HepG2 (cell line): ENCODE measurements at regions not wholly inside any gene's neighbourhood (a gene's known extent, or its start where the extent isn't known, plus 50 kb on each side); places are given as distances from the start of the nearest gene placed in this dataset.

Source experiments
- ATAC-seq: fragments of 200-7000 bp; cut with Tn5 transposase; 3 replicates; pipeline ENCODE4 v1.9.1; 2020; ENCODE audit warnings: mild to moderate bottlenecking, moderate library complexity
- BruUV-seq: library from RNA; stranded (reverse); fragments of 400-500 nt; replicated peaks from 2 replicates; lab custom pipeline; 2021; lab: Mats Ljungman, UMichigan
- CTCF ChIA-PET: fragments of 300-600 bp; formaldehyde crosslinking; extraction: SDS; loops from one replicate; lab custom pipeline; 2021; ENCODE audit warnings: low total read pairs, inconsistent platforms, low intra/inter-chr PET ratio; lab: Yijun Ruan, JAX
- POLR2A ChIA-PET: fragments of 350-600 bp; sonication (Branson Sonifier 250); formaldehyde crosslinking; loops from one replicate; lab custom pipeline; 2020; ENCODE audit warnings: antibody characterized with exemption, inconsistent platforms; lab: Yijun Ruan, JAX
- DNase-seq: peaks from one replicate; pipeline ENCODE4 v3.0.0-alpha.2; 2015; ENCODE audit warnings: low spot score
- FAIRE-seq: peaks from 3 replicates; lab custom pipeline; 2011; peaks lifted over from hg19 to GRCh38; lab: Jason Lieb, UNC
- H2AFZ ChIP-seq: one replicate; pipeline ENCODE4 v1.6.1; 2011; ENCODE audit warnings: low read length, inconsistent platforms
- H3K27ac ChIP-seq: fragments of 300-600 bp; 3 replicates; pipeline ENCODE4 v1.8.0; 2011; ENCODE audit warnings: mixed run types, mild to moderate bottlenecking, mixed read lengths, low read length, inconsistent platforms; ENCODE audit not compliant: insufficient read depth; ENCODE audit errors: extremely low read length
- H3K27me3 ChIP-seq, 2 experiments: fragments of 200-600 bp in 1 of 2; 2 replicates in 1 of 2; 3 replicates in 1 of 2; pipeline versions ENCODE4 v1.6.0 to v1.8.0; 2011; ENCODE audit warnings: low read length in 2 of 2, mild to moderate bottlenecking in 2 of 2, moderate library complexity in 2 of 2, inconsistent platforms in 1 of 2; ENCODE audit not compliant: insufficient read depth in 2 of 2, control insufficient read depth in 1 of 2
- H3K36me3 ChIP-seq, 2 experiments: fragments of 200-600 bp in 1 of 2; replicated peaks in 1 of 2; 2 replicates in 1 of 2; 3 replicates in 1 of 2; pipeline versions ENCODE4 v1.5.1 to v1.8.0; 2011; ENCODE audit warnings: low read length in 2 of 2, inconsistent platforms in 1 of 2; ENCODE audit not compliant: insufficient read depth in 2 of 2, control insufficient read depth in 1 of 2
- H3K4me1 ChIP-seq: 2 replicates; pipeline ENCODE4 v1.5.1; 2012; ENCODE audit warnings: low read length, inconsistent platforms; ENCODE audit not compliant: insufficient read depth
- H3K4me2 ChIP-seq: 2 replicates; pipeline ENCODE4 v1.6.0; 2011; ENCODE audit warnings: low read depth, low read length, inconsistent platforms
- H3K4me3 ChIP-seq, 3 experiments: fragments of 200-600 bp in 1 of 3; sonication (generic), shearing (Covaris generic) in 1 of 3; replicated peaks in 1 of 3; 2 replicates each; pipeline ENCODE4 v1.5.1; 2011 to 2016; ENCODE audit warnings: low read length in 3 of 3, inconsistent platforms in 2 of 3, low read depth in 2 of 3, mild to moderate bottlenecking in 2 of 3, control low read depth in 1 of 3, mixed read lengths in 1 of 3; ENCODE audit not compliant: insufficient read depth in 1 of 3
- H3K79me2 ChIP-seq: one replicate; pipeline ENCODE4 v1.6.1; 2011; ENCODE audit warnings: low read length, inconsistent platforms; ENCODE audit not compliant: insufficient read depth
- H3K9ac ChIP-seq: 2 replicates; pipeline ENCODE4 v1.6.0; 2011; ENCODE audit warnings: mild to moderate bottlenecking, low read depth, low read length, inconsistent platforms; ENCODE audit not compliant: insufficient read depth
- H3K9me3 ChIP-seq: 2 replicates; pipeline ENCODE4 v1.5.1; 2012; ENCODE audit warnings: mild to moderate bottlenecking, low read length
- H4K20me1 ChIP-seq: 2 replicates; pipeline ENCODE4 v1.6.0; 2011; ENCODE audit warnings: inconsistent platforms, mild to moderate bottlenecking, low read length, moderate library complexity; ENCODE audit not compliant: insufficient read depth
- CREM ChIP-seq, 2 experiments: sonication (generic) in 1 of 2; formaldehyde crosslinking in 1 of 2; IDR thresholded peaks; 2 replicates each; pipeline versions ENCODE4 v1.4.0 to v1.6.1; 2016 to 2020; ENCODE audit warnings: antibody characterized with exemption in 1 of 2, mild to moderate bottlenecking in 1 of 2, missing genetic modification reagents in 1 of 2
- FOXA1 ChIP-seq, 2 experiments: fragments of 450-650 bp in 1 of 2; sonication (generic) in 1 of 2; formaldehyde crosslinking in 1 of 2; IDR thresholded peaks; 2 replicates each; pipeline versions ENCODE4 v1.4.0 to v1.6.1; 2016 to 2020; ENCODE audit warnings: missing genetic modification reagents in 1 of 2
- NFAT5 ChIP-seq: sonication (generic); formaldehyde crosslinking; IDR thresholded peaks from 2 replicates; pipeline ENCODE4 v1.4.0; 2020; ENCODE audit warnings: missing genetic modification reagents
- NFKBIZ ChIP-seq: IDR thresholded peaks from 2 replicates; pipeline ENCODE4 v1.6.1; 2018; ENCODE audit warnings: missing genetic modification reagents, missing compliant biosample characterization
- NKX3-1 ChIP-seq: sonication (generic); formaldehyde crosslinking; IDR thresholded peaks from 2 replicates; pipeline ENCODE4 v1.5.0; 2020; ENCODE audit warnings: missing genetic modification reagents
- RNF219 ChIP-seq: sonication (generic); formaldehyde crosslinking; IDR thresholded peaks from 2 replicates; pipeline ENCODE4 v1.5.0; 2020; ENCODE audit warnings: mild to moderate bottlenecking, missing genetic modification reagents
- SALL1 ChIP-seq: sonication (generic); formaldehyde crosslinking; IDR thresholded peaks from 2 replicates; pipeline ENCODE4 v1.8.0; 2022; ENCODE audit warnings: mild to moderate bottlenecking, missing genetic modification reagents
- TERF1 ChIP-seq: sonication (generic); formaldehyde crosslinking; IDR thresholded peaks from 2 replicates; pipeline ENCODE4 v1.8.0; 2022; ENCODE audit warnings: mild to moderate bottlenecking, missing genetic modification reagents, moderate library complexity
- ZBTB39 ChIP-seq: sonication (generic); formaldehyde crosslinking; IDR thresholded peaks from 2 replicates; pipeline ENCODE4 v1.5.0; 2020; ENCODE audit warnings: missing genetic modification reagents
- ZNF652 ChIP-seq: IDR thresholded peaks from 2 replicates; pipeline ENCODE4 v1.6.1; 2016; ENCODE audit warnings: low read depth, borderline replicate concordance
- ZNF780A ChIP-seq: sonication (generic); formaldehyde crosslinking; IDR thresholded peaks from 2 replicates; pipeline ENCODE4 v1.8.0; 2022; ENCODE audit warnings: mild to moderate bottlenecking, missing genetic modification reagents, moderate library complexity
- ZNF790 ChIP-seq: sonication (generic); formaldehyde crosslinking; IDR thresholded peaks from 2 replicates; pipeline ENCODE4 v1.8.0; 2022; ENCODE audit warnings: missing genetic modification reagents, mild to moderate bottlenecking, borderline replicate concordance
- WGBS: methylation state at CpG from one replicate; pipeline ENCODE4 v1.1.6; 2017; ENCODE audit warnings: low lambda C conversion rate; 5-methylcytosine and 5-hydroxymethylcytosine counted together
- in situ Hi-C: cut with HindIII; loops from 2 replicates; pipeline ENCODE4 v1.10.0; 2017; ENCODE audit warnings: low pct_unique_long_range_greater_than_20kb; ENCODE audit not compliant: extremely low pct_ligation_motif_present
- intact Hi-C: fragments of 100-400 bp; cut with micrococcal nuclease; formaldehyde crosslinking; loops from one replicate; pipeline ENCODE4 v1.10.0; 2022; ENCODE audit not compliant: unreplicated experiment

- WGBS, result 50% methylated on average over 2 of the region's 2 CpGs
- ATAC-seq, result no peak
Measured at GRCh38 chr9:78805771-78806170, 508.8 kb downstream of the PSAT1 start.

More at GRCh38 chr9:78805771-78806170, 508.8 kb downstream of the PSAT1 start:
- H3K27ac ChIP-seq, result no peak overlapping the region
- H3K4me1 ChIP-seq, result no peaks in the 10 kb centered on the region
- ChIA-PET POLR2A (no interaction called here), CTCF (no interaction called here)
- no peaks in the 10 kb centered on the region for H3K9me3 ChIP-seq
- H3K4me3 ChIP-seq, result no peak overlapping the region
- BruUV-seq, result no TSS peak
- TF ChIP-seq ZNF790 (CRISPR knock-in tag) (no peak), FOXA1 (IDR thresholded peaks at IDR 0.05) (no peak), FOXA1 (CRISPR knock-in tag; IDR thresholded peaks at IDR 0.05) (no peak), CREM (IDR thresholded peaks at IDR 0.05) (no peak), CREM (CRISPR knock-in tag; IDR thresholded peaks at IDR 0.05) (no peak), SALL1 (no peak), NFAT5 (CRISPR knock-in tag) (no peak), NKX3-1 (CRISPR knock-in tag) (no peak), ZNF652 (CRISPR knock-in tag) (no peak), TERF1 (no peak), RNF219 (CRISPR knock-in tag) (no peak), ZNF780A (no peak), ZBTB39 (no peak), NFKBIZ (CRISPR knock-in tag) (no peak)
- H3K27me3 ChIP-seq, result no peaks in the 10 kb centered on the region
- H3K9ac ChIP-seq, result no peak overlapping the region
- no peak overlapping the region for H2AFZ ChIP-seq
- no peaks in the 10 kb centered on the region for H3K79me2 ChIP-seq
- no peak for FAIRE-seq
- H4K20me1 ChIP-seq, result no peaks in the 10 kb centered on the region
- no peaks in the 10 kb centered on the region for H3K36me3 ChIP-seq
- H3K4me2 ChIP-seq, result no peak overlapping the region
- no peak for DNase-seq
- in situ Hi-C loops, result no loop called here
- intact Hi-C loops, result no loop called here
